Endothelial cell of umbilical vein (primary cell): ENCODE measurements at regions not wholly inside any gene's neighbourhood (a gene's known extent, or its start where the extent isn't known, plus 50 kb on each side); places are given as distances from the start of the nearest gene placed in this dataset.

Experiments
- CTCF ChIP-seq, 2 donors: IDR thresholded peaks; 1 replicate in 1 of 2; 2 replicates in 1 of 2; pipeline ENCODE4 v1.5.1; 2011; ENCODE audit warnings: low read length in 2 of 2, mild to moderate bottlenecking in 2 of 2, moderate library complexity in 2 of 2, control low read depth in 1 of 2, inconsistent platforms in 1 of 2, low read depth in 1 of 2; ENCODE audit not compliant: insufficient read depth in 1 of 2; ENCODE audit errors: extremely low read depth in 1 of 2
- EZH2 ChIP-seq: IDR thresholded peaks from 2 replicates; pipeline ENCODE4 v1.6.1; 2012; ENCODE audit warnings: borderline replicate concordance, low read depth, mild to moderate bottlenecking, moderate library complexity, low read length, inconsistent platforms; ENCODE audit not compliant: severe bottlenecking
- FOS ChIP-seq: IDR thresholded peaks from 2 replicates; pipeline ENCODE4 v1.6.1; 2011; ENCODE audit warnings: mild to moderate bottlenecking, low read length, moderate library complexity, borderline replicate concordance; ENCODE audit not compliant: insufficient read depth
- MAX ChIP-seq: IDR thresholded peaks from 2 replicates; pipeline ENCODE4 v1.6.1; 2011; ENCODE audit not compliant: insufficient read depth, insufficient read length
- MYC ChIP-seq: IDR thresholded peaks from one replicate; pipeline ENCODE4 v1.6.1; 2011; ENCODE audit warnings: mild to moderate bottlenecking, low read depth, low read length
- POLR2A ChIP-seq: IDR thresholded peaks from 2 replicates; pipeline ENCODE4 v1.6.1; 2012; ENCODE audit warnings: low read depth, mild to moderate bottlenecking, control low read depth, low read length
- POLR2AphosphoS5 ChIP-seq: IDR thresholded peaks from 2 replicates; pipeline ENCODE4 v1.6.1; 2012; ENCODE audit warnings: low read depth, mild to moderate bottlenecking, control low read depth, low read length, moderate library complexity; ENCODE audit not compliant: insufficient read depth

- TF ChIP-seq POLR2A (no peak), CTCF (IDR thresholded peaks at IDR 0.05; ENCODE audit: extremely low read depth in 1 of 2, insufficient read depth in 1 of 2, low read depth in 1 of 2, low read length in 2 of 2) (no peak), POLR2AphosphoS5 (no peak), EZH2 (no peak), FOS (no peak), MYC (no peak), MAX (no peak)
These were observed 1259.7 kb downstream of the TYW1 start for GRCh38 chr7:68256295-68256694.
